ENCODE measurements at regions not wholly inside any gene's neighbourhood (a gene's known extent, or its start where the extent isn't known, plus 50 kb on each side); places are given as distances from the start of the nearest gene placed in this dataset.

- ATAC-seq, result no peak
- no peak overlapping the region for H3K4me2 ChIP-seq
- no peak overlapping the region for H3K4me3 ChIP-seq
- CTCF ChIA-PET, result no interaction called here
- no peak for TF ChIP-seq CBX8 (IDR thresholded peaks at IDR 0.05)
- TF ChIP-seq NPAS2 (CRISPR knock-in tag; IDR thresholded peaks at IDR 0.05; ENCODE audit: borderline replicate concordance), result no peak
- no peak for TF ChIP-seq MAX (IDR thresholded peaks at IDR 0.05)
- TF ChIP-seq RFX5 (IDR thresholded peaks at IDR 0.05), result no peak
- TF ChIP-seq HMGXB4 (CRISPR knock-in tag; IDR thresholded peaks at IDR 0.05; ENCODE audit: borderline replicate concordance), result no peak
- no peak for TF ChIP-seq EHF (CRISPR knock-in tag; IDR thresholded peaks at IDR 0.05)
- no peak for TF ChIP-seq ESRRA (IDR thresholded peaks at IDR 0.05; ENCODE audit: borderline replicate concordance, low read length)
- H3K4me1 ChIP-seq, result no peaks in the 10 kb centered on the region
- H3K9me3 ChIP-seq, result no peaks in the 10 kb centered on the region
- H3K27ac ChIP-seq, result no peak overlapping the region
- FAIRE-seq, result no peak
- DNase-seq (ENCODE audit: low read depth in 1 of 2, low spot score in 1 of 2), result no peak
- POLR2A ChIA-PET, result no interaction called here
Measured at GRCh38 chr7:124686543-124687171, 78.9 kb downstream of the GPR37 start.

- FAIRE-seq, result no peak
Measured at GRCh38 chr7:124681946-124682345, 83.6 kb downstream of the GPR37 start.

GRCh38 chr7:124680304-124680703 is 85.3 kb downstream of the GPR37 start:
- TF ChIP-seq MAX (IDR thresholded peaks at IDR 0.05), result no peak
- TF ChIP-seq HOXB13 (CRISPR knock-in tag; IDR thresholded peaks at IDR 0.05; ENCODE audit: low read depth), result no peak
- no peak for TF ChIP-seq KDM1A (IDR thresholded peaks at IDR 0.05; ENCODE audit: low read depth)
- no peak for TF ChIP-seq USF2 (IDR thresholded peaks at IDR 0.05)
- TF ChIP-seq JUNB (IDR thresholded peaks at IDR 0.05), result no peak
- no peak for TF ChIP-seq EHF (CRISPR knock-in tag; IDR thresholded peaks at IDR 0.05)
- no peak for TF ChIP-seq MAFK (IDR thresholded peaks at IDR 0.05; ENCODE audit: partially characterized antibody)
- TF ChIP-seq EHMT2 (IDR thresholded peaks at IDR 0.05; ENCODE audit: low read depth), result no peak
- no peak for TF ChIP-seq PHF8 (IDR thresholded peaks at IDR 0.05; ENCODE audit: borderline replicate concordance, low read depth)
- TF ChIP-seq GATA3 (IDR thresholded peaks at IDR 0.05; ENCODE audit: borderline replicate concordance), result no peak

More at GRCh38 chr7:124681946-124682345, 83.6 kb downstream of the GPR37 start:
- no peak overlapping the region for H3K27ac ChIP-seq
- ATAC-seq (no peak), DNase-seq (ENCODE audit: low read depth in 1 of 2, low spot score in 1 of 2) (no peak)
- ChIA-PET CTCF (no interaction called here), POLR2A (no interaction called here)
- no peak overlapping the region for H3K4me3 ChIP-seq
- H3K4me1 ChIP-seq, result no peaks in the 10 kb centered on the region
- 0% methylated on average over 1 of the region's 1 CpG for WGBS (ENCODE audit: missing lambda C conversion rate)
- H3K9me3 ChIP-seq, result no peaks in the 10 kb centered on the region
- TF ChIP-seq JUNB (IDR thresholded peaks at IDR 0.05) (no peak), EHF (CRISPR knock-in tag; IDR thresholded peaks at IDR 0.05) (no peak), HOXB13 (CRISPR knock-in tag; IDR thresholded peaks at IDR 0.05; ENCODE audit: low read depth) (no peak), RCOR1 (IDR thresholded peaks at IDR 0.05; ENCODE audit: low read depth, low read length) (no peak), RARB (CRISPR knock-in tag; IDR thresholded peaks at IDR 0.05) (no peak), NPAS2 (CRISPR knock-in tag; IDR thresholded peaks at IDR 0.05; ENCODE audit: borderline replicate concordance) (no peak), POLR2AphosphoS2 (conservative IDR thresholded peaks at IDR 0.05; ENCODE audit: low read length) (no peak), TP53 (CRISPR knock-in tag; IDR thresholded peaks at IDR 0.05) (no peak), HMGXB4 (CRISPR knock-in tag; IDR thresholded peaks at IDR 0.05; ENCODE audit: borderline replicate concordance) (no peak), FOXS1 (CRISPR knock-in tag; IDR thresholded peaks at IDR 0.05) (no peak)
- H3K4me2 ChIP-seq, result no peak overlapping the region

More at GRCh38 chr7:124680304-124680703, 85.3 kb downstream of the GPR37 start:
- no peaks in the 10 kb centered on the region for H3K9me3 ChIP-seq
- no peak for FAIRE-seq
- H3K4me1 ChIP-seq, result no peaks in the 10 kb centered on the region
- H3K4me2 ChIP-seq, result no peak overlapping the region
- no peak overlapping the region for H3K4me3 ChIP-seq
- ChIA-PET CTCF (no interaction called here), POLR2A (no interaction called here)
- DNase-seq (ENCODE audit: low read depth in 1 of 2, low spot score in 1 of 2), result no peak
- no peak overlapping the region for H3K27ac ChIP-seq
- 70% methylated on average over 6 of the region's 6 CpGs for WGBS (ENCODE audit: missing lambda C conversion rate)
- no peak for ATAC-seq

Measured in A549 (cell line).